Transverse colon (tissue), 3 donors: ENCODE measurements at regions not wholly inside any gene's neighbourhood (a gene's known extent, or its start where the extent isn't known, plus 50 kb on each side); places are given as distances from the start of the nearest gene placed in this dataset.

Source experiments
- CTCF ChIP-seq, 5 experiments: fragments of 200-600 bp in 3 of 5; fragments of 450-650 bp in 2 of 5; sonication (generic) in 3 of 5; IDR thresholded peaks; 1 replicate in 2 of 5; 2 replicates in 3 of 5; pipeline ENCODE4 v1.5.1; 2016 to 2017; ENCODE audit warnings: antibody characterized with exemption in 5 of 5, inconsistent platforms in 3 of 5, mild to moderate bottlenecking in 2 of 5, moderate library complexity in 1 of 5
- POLR2A ChIP-seq: fragments of 450-650 bp; IDR thresholded peaks from one replicate; pipeline ENCODE4 v1.6.1; 2016; ENCODE audit warnings: antibody characterized with exemption, mild to moderate bottlenecking, moderate library complexity

- TF ChIP-seq CTCF (IDR thresholded peaks at IDR 0.05) (no peak), POLR2A (no peak)
Measured at GRCh38 chr12:5295151-5295550, 136.8 kb upstream of the NTF3 start.
